ENCODE measurements at regions not wholly inside any gene's neighbourhood (a gene's known extent, or its start where the extent isn't known, plus 50 kb on each side); places are given as distances from the start of the nearest gene placed in this dataset.

DNA sequence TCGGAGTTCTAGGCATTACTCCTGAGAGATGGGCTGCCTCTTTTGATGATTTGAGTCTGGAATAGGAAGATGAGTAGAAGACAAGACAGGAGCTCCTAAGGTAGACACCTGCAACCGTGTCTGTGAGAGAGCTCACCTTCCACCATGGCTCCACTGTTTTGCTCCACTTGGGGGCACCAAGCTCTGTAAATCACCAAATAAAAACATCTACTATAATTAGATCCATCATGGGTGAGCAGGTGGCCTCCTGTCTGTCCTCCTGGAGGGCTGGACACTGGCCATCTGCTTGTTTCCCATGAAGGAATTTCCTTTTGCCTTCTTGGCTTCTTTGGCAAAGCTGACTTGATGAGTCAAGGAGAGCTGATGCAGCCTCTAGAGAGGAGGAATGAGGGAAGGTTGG, 179.0 kb downstream of the HAPSTR1 start:
- TF ChIP-seq EZH2phosphoT487 (IDR thresholded peaks at IDR 0.05; ENCODE audit: low read length) (no peak), EZH2 (optimal IDR thresholded peaks at IDR 0.05; ENCODE audit: low read depth, low read length) (no peak)
- TF ChIP-seq, protein P1, sequence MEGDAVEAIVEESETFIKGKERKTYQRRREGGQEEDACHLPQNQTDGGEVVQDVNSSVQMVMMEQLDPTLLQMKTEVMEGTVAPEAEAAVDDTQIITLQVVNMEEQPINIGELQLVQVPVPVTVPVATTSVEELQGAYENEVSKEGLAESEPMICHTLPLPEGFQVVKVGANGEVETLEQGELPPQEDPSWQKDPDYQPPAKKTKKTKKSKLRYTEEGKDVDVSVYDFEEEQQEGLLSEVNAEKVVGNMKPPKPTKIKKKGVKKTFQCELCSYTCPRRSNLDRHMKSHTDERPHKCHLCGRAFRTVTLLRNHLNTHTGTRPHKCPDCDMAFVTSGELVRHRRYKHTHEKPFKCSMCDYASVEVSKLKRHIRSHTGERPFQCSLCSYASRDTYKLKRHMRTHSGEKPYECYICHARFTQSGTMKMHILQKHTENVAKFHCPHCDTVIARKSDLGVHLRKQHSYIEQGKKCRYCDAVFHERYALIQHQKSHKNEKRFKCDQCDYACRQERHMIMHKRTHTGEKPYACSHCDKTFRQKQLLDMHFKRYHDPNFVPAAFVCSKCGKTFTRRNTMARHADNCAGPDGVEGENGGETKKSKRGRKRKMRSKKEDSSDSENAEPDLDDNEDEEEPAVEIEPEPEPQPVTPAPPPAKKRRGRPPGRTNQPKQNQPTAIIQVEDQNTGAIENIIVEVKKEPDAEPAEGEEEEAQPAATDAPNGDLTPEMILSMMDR (IDR thresholded peaks at IDR 0.05; ENCODE audit: low read length): no peak
